NT2/D1 (cell line): ENCODE measurements at regions not wholly inside any gene's neighbourhood (a gene's known extent, or its start where the extent isn't known, plus 50 kb on each side); places are given as distances from the start of the nearest gene placed in this dataset.
"Not testable (repeated sequence)": the region's sequence is repeated elsewhere in the genome, so short reads cannot be mapped to it uniquely, and the experiment has no call there.

Experiments
- SUZ12 ChIP-seq: IDR thresholded peaks from 2 replicates; pipeline ENCODE4 v1.6.1; 2011; ENCODE audit not compliant: insufficient read length, insufficient read depth; ENCODE audit errors: extremely low read depth
- YY1 ChIP-seq: IDR thresholded peaks from 2 replicates; pipeline ENCODE4 v1.6.1; 2011; ENCODE audit not compliant: insufficient read length, insufficient read depth
- ZNF274 ChIP-seq: IDR thresholded peaks from 2 replicates; pipeline ENCODE4 v1.6.1; 2011; ENCODE audit warnings: mild to moderate bottlenecking, low read depth, low read length

DNA sequence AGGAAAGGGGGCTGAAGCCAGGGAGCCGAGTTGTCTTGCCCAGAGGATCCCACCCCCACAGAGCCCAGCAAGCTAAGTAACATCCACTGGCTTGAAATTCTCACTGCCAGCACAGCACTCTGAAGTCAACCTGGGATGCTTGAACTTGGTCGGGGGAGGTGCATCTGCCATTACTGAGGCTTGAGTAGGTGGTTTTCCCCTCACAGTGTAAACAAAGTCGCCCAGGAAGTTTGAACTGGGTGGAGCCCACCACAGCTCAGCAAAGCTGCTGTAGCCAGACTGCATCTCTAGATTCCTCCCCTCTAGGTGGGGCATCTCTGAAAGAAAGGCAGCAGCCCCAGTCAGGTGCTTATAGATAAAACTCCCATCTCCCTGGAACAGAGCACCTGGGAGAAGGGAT lies 54.3 kb upstream of the GRIA3 start:
- TF ChIP-seq YY1, ZNF274, SUZ12: not testable (repeated sequence)
